ENCODE measurements at regions not wholly inside any gene's neighbourhood (a gene's known extent, or its start where the extent isn't known, plus 50 kb on each side); places are given as distances from the start of the nearest gene placed in this dataset.
"Not testable (repeated sequence)": the region's sequence is repeated elsewhere in the genome, so short reads cannot be mapped to it uniquely, and the experiment has no call there.

DNA sequence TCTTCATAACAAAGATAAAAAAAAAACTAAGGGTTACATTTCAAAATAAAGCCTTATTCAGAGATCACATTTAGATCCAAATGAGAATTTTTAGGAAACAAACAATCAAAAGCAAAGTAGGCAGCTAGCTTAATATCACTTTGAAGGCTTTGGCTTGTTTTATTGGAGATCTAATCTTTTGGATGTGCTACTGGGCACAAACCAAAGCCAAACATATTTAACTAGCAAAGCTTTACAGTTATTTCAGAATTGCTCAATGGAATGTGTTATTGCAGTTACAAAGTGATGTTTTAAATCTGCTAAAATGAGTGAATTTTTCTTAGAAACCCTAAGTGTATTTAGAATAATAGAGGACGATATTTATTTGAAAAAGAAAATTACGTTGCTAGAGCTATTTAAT, 114.7 kb upstream of the KLHL1 start:
- no peaks in the 10 kb centered on the region for H3K4me1 ChIP-seq
- H3K27me3 ChIP-seq (ENCODE audit: low read depth) = no peaks in the 10 kb centered on the region
- intact Hi-C loops (cut with micrococcal nuclease) = no loop called here
- TF ChIP-seq CTCF (IDR thresholded peaks at IDR 0.05; ENCODE audit: borderline replicate concordance) = no peak
- no peaks in the 10 kb centered on the region for H3K9me3 ChIP-seq (replicated peaks)
- no peaks in the 10 kb centered on the region for H3K36me3 ChIP-seq
- no peak overlapping the region for H3K27ac ChIP-seq (replicated peaks)
- H3K4me3 ChIP-seq = no peak overlapping the region
- no peak for DNase-seq

GRCh38 chr13:70218618-70219017, 110.4 kb upstream of the KLHL1 start:
- Histone ChIP-seq H3K27me3 (ENCODE audit: low read depth) (no peaks in the 10 kb centered on the region), H3K9me3 (replicated peaks) (no peaks in the 10 kb centered on the region), H3K4me3 (no peak overlapping the region), H3K36me3 (no peaks in the 10 kb centered on the region), H3K27ac (replicated peaks) (no peak overlapping the region), H3K4me1 (no peaks in the 10 kb centered on the region)
- no peak for TF ChIP-seq CTCF (IDR thresholded peaks at IDR 0.05; ENCODE audit: borderline replicate concordance)
- DNase-seq = no peak
- intact Hi-C loops (cut with micrococcal nuclease) = no loop called here

- H3K9me3 ChIP-seq (replicated peaks); DNase-seq; H3K27ac ChIP-seq (replicated peaks); intact Hi-C loops (cut with micrococcal nuclease); H3K4me3 ChIP-seq; H3K4me1 ChIP-seq; H3K36me3 ChIP-seq; H3K27me3 ChIP-seq (ENCODE audit: low read depth): not testable (repeated sequence)
These were observed 100.7 kb upstream of the KLHL1 start for GRCh38 chr13:70208968-70209367.

DNA sequence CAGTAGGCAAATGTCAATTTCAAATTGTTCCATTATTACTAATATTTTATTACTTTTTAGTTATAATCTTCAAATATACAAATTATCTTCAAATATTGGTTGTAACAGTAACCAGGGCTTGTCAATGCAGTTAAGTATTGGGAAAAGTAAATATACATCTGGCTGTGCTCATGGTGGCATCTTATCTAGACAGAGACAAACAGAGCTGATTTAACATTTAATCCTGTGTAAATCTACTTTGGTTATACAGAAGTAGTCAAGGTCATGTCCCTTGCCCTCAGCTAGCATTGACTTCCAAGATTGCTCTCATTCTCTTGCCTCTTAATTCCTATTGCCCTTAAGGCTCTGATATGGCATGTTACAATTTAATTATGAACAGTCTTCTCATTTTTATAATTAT, 98.4 kb upstream of the KLHL1 start:
- Histone ChIP-seq H3K27ac (replicated peaks) (no peak overlapping the region), H3K9me3 (replicated peaks) (no peaks in the 10 kb centered on the region), H3K4me1 (no peaks in the 10 kb centered on the region), H3K36me3 (no peaks in the 10 kb centered on the region), H3K4me3 (no peak overlapping the region), H3K27me3 (ENCODE audit: low read depth) (no peaks in the 10 kb centered on the region)
- intact Hi-C loops (cut with micrococcal nuclease) = no loop called here
- no peak for DNase-seq
- no peak for TF ChIP-seq CTCF (IDR thresholded peaks at IDR 0.05; ENCODE audit: borderline replicate concordance)

GRCh38 chr13:70203661-70204229, 95.5 kb upstream of the KLHL1 start:
- no peak for TF ChIP-seq CTCF (IDR thresholded peaks at IDR 0.05; ENCODE audit: borderline replicate concordance)
- DNase-seq = no peak
- H3K4me3 ChIP-seq = no peak overlapping the region
- H3K27ac ChIP-seq (replicated peaks) = no peak overlapping the region
- H3K36me3 ChIP-seq = no peaks in the 10 kb centered on the region
- no peaks in the 10 kb centered on the region for H3K9me3 ChIP-seq (replicated peaks)
- no peaks in the 10 kb centered on the region for H3K4me1 ChIP-seq
- intact Hi-C loops (cut with micrococcal nuclease) = no loop called here
- no peaks in the 10 kb centered on the region for H3K27me3 ChIP-seq (ENCODE audit: low read depth)

- TF ChIP-seq CTCF (IDR thresholded peaks at IDR 0.05; ENCODE audit: borderline replicate concordance) = no peak
- no peak for DNase-seq
- intact Hi-C loops (cut with micrococcal nuclease) = no loop called here
- Histone ChIP-seq H3K4me3 (no peak overlapping the region), H3K36me3 (no peaks in the 10 kb centered on the region), H3K4me1 (no peaks in the 10 kb centered on the region), H3K27me3 (ENCODE audit: low read depth) (no peaks in the 10 kb centered on the region), H3K27ac (replicated peaks) (no peak overlapping the region), H3K9me3 (replicated peaks) (peaks cover 3% of the 10 kb centered on the region)
These were observed 82.8 kb upstream of the KLHL1 start for GRCh38 chr13:70191034-70191433.

All from left ventricle myocardium inferior (tissue), 1 donor.